H9 (cell line): ENCODE measurements at regions not wholly inside any gene's neighbourhood (a gene's known extent, or its start where the extent isn't known, plus 50 kb on each side); places are given as distances from the start of the nearest gene placed in this dataset.

Source experiments
- DNase-seq: peaks from one replicate; pipeline ENCODE4 v3.0.0-alpha.2; 2017
- H2AFZ ChIP-seq: one replicate; pipeline ENCODE4 v1.6.1; 2013; ENCODE audit warnings: mild to moderate bottlenecking, low read length, control low read depth, moderate library complexity
- H2AK5ac ChIP-seq: 2 replicates; pipeline ENCODE4 v1.6.1; 2013; ENCODE audit warnings: low read length, control low read depth, mixed read lengths; ENCODE audit not compliant: insufficient read length
- H2BK120ac ChIP-seq: one replicate; pipeline ENCODE4 v1.6.1; 2013; ENCODE audit warnings: low read depth, mild to moderate bottlenecking, low read length, control low read depth, inconsistent platforms; ENCODE audit not compliant: poor library complexity, severe bottlenecking
- H2BK12ac ChIP-seq: 2 replicates; pipeline ENCODE4 v1.6.1; 2013; ENCODE audit warnings: low read length, control low read depth, mixed read lengths, low read depth; ENCODE audit not compliant: insufficient read length
- H2BK15ac ChIP-seq: 2 replicates; pipeline ENCODE4 v1.6.1; 2013; ENCODE audit warnings: low read depth, low read length, control low read depth
- H2BK20ac ChIP-seq: one replicate; pipeline ENCODE4 v1.6.1; 2013; ENCODE audit warnings: low read depth, mild to moderate bottlenecking, low read length, control low read depth, inconsistent platforms; ENCODE audit not compliant: poor library complexity, severe bottlenecking
- H2BK5ac ChIP-seq: 2 replicates; pipeline ENCODE4 v1.6.1; 2013; ENCODE audit warnings: low read length, control low read depth, mixed read lengths; ENCODE audit not compliant: insufficient read length
- H3K14ac ChIP-seq: 2 replicates; pipeline ENCODE4 v1.6.1; 2013; ENCODE audit warnings: low read length, control low read depth; ENCODE audit not compliant: insufficient read depth
- H3K18ac ChIP-seq: 2 replicates; pipeline ENCODE4 v1.6.1; 2013; ENCODE audit warnings: low read depth, mild to moderate bottlenecking, mixed read lengths, low read length, control low read depth; ENCODE audit not compliant: insufficient read length
- H3K23ac ChIP-seq: 2 replicates; pipeline ENCODE4 v1.6.1; 2013; ENCODE audit warnings: low read length, control low read depth, mixed read lengths, low read depth; ENCODE audit not compliant: insufficient read length
- H3K23me2 ChIP-seq: 2 replicates; pipeline ENCODE4 v1.6.1; 2013; ENCODE audit warnings: low read depth, mild to moderate bottlenecking, mixed read lengths, low read length, control low read depth; ENCODE audit not compliant: insufficient read length, poor library complexity, severe bottlenecking
- H3K27ac ChIP-seq: 2 replicates; pipeline ENCODE4 v1.5.1; 2013; ENCODE audit warnings: low read length, control low read depth, mixed read lengths, low read depth; ENCODE audit not compliant: insufficient read length
- H3K27me3 ChIP-seq: 2 replicates; pipeline ENCODE4 v1.6.1; 2013; ENCODE audit warnings: low read length, control low read depth, inconsistent platforms; ENCODE audit not compliant: insufficient read depth
- H3K4ac ChIP-seq: 2 replicates; pipeline ENCODE4 v1.6.1; 2013; ENCODE audit warnings: low read depth, mild to moderate bottlenecking, control low read depth, inconsistent platforms, low read length, moderate library complexity
- H3K4me1 ChIP-seq: 2 replicates; pipeline ENCODE4 v1.6.1; 2013; ENCODE audit warnings: low read length, control low read depth, inconsistent platforms; ENCODE audit not compliant: insufficient read depth
- H3K4me2 ChIP-seq: 2 replicates; pipeline ENCODE4 v1.6.1; 2013; ENCODE audit warnings: low read length, control low read depth, mixed read lengths; ENCODE audit not compliant: insufficient read length, insufficient read depth
- H3K56ac ChIP-seq: 2 replicates; pipeline ENCODE4 v1.6.1; 2013; ENCODE audit warnings: low read depth, mild to moderate bottlenecking, mixed read lengths, low read length, control low read depth; ENCODE audit not compliant: insufficient read length
- H3K79me1 ChIP-seq: 2 replicates; pipeline ENCODE4 v1.6.1; 2013; ENCODE audit warnings: low read depth, mild to moderate bottlenecking, moderate library complexity, low read length, control low read depth, inconsistent platforms; ENCODE audit not compliant: insufficient read depth, poor library complexity, severe bottlenecking
- H3K79me2 ChIP-seq: 2 replicates; pipeline ENCODE4 v1.6.1; 2013; ENCODE audit warnings: low read length, control low read depth, inconsistent platforms; ENCODE audit not compliant: insufficient read depth
- H3K9ac ChIP-seq: 2 replicates; pipeline ENCODE4 v1.6.1; 2013; ENCODE audit warnings: low read length, control low read depth, mixed read lengths; ENCODE audit not compliant: insufficient read length; ENCODE audit errors: extremely low read depth
- H3K9me3 ChIP-seq: one replicate; pipeline ENCODE4 v1.6.1; 2013; ENCODE audit warnings: low read depth, low read length, inconsistent platforms; ENCODE audit not compliant: control insufficient read depth
- H3T11ph ChIP-seq: one replicate; pipeline ENCODE4 v1.6.1; 2013; ENCODE audit warnings: mild to moderate bottlenecking, low read length, control low read depth, inconsistent platforms
- H4K20me1 ChIP-seq: one replicate; pipeline ENCODE4 v1.6.1; 2013; ENCODE audit not compliant: control insufficient read depth, insufficient read length, insufficient read depth
- H4K5ac ChIP-seq: 2 replicates; pipeline ENCODE4 v1.6.1; 2013; ENCODE audit warnings: low read depth, mild to moderate bottlenecking, mixed read lengths, low read length, control low read depth; ENCODE audit not compliant: insufficient read length
- H4K8ac ChIP-seq: replicated peaks from 2 replicates; pipeline ENCODE4 v1.6.1; 2013; ENCODE audit warnings: low read length, control low read depth, mixed read lengths, low read depth; ENCODE audit not compliant: insufficient read length
- H4K91ac ChIP-seq: 2 replicates; pipeline ENCODE4 v1.6.1; 2013; ENCODE audit warnings: low read depth, mild to moderate bottlenecking, moderate library complexity, mixed read lengths, low read length, control low read depth; ENCODE audit not compliant: insufficient read length
- H3K27ac Mint-ChIP-seq, 3 experiments: 2 replicates in 2 of 3; 3 replicates in 1 of 3; pipeline ENCODE4 v1.8.0; 2020 to 2021; ENCODE audit warnings: mixed read lengths in 3 of 3, mild to moderate bottlenecking in 1 of 3, moderate library complexity in 1 of 3
- H3K27me3 Mint-ChIP-seq: 2 replicates; pipeline ENCODE4 v1.8.0; 2021; ENCODE audit warnings: low read depth, mild to moderate bottlenecking, moderate library complexity, mixed read lengths
- H3K36me3 Mint-ChIP-seq, 3 experiments: 2 replicates in 2 of 3; 3 replicates in 1 of 3; pipeline ENCODE4 v1.8.0; 2020 to 2021; ENCODE audit warnings: low read depth in 3 of 3, mixed read lengths in 3 of 3; ENCODE audit not compliant: insufficient read depth in 1 of 3
- H3K4me1 Mint-ChIP-seq, 2 experiments: 2 replicates each; pipeline ENCODE4 v1.8.0; 2020; ENCODE audit warnings: mixed read lengths in 2 of 2
- H3K4me3 Mint-ChIP-seq, 2 experiments: 2 replicates in 1 of 2; 3 replicates in 1 of 2; pipeline ENCODE4 v1.8.0; 2020 to 2021; ENCODE audit warnings: mild to moderate bottlenecking in 2 of 2, mixed read lengths in 2 of 2, moderate library complexity in 1 of 2
- H3K9me3 Mint-ChIP-seq, 2 experiments: 2 replicates in 1 of 2; 3 replicates in 1 of 2; pipeline ENCODE4 v1.8.0; 2020; ENCODE audit warnings: mild to moderate bottlenecking in 2 of 2, mixed read lengths in 2 of 2, moderate library complexity in 1 of 2
- WGBS: extraction: QIAGEN DNeasy Blood & Tissue Kit; methylation state at CpG from one replicate; pipeline ENCODE4 v1.1.7; 2013; ENCODE audit warnings: missing lambda C conversion rate, low lambda C conversion rate, mixed read lengths; ENCODE audit not compliant: insufficient read length; ENCODE audit errors: extremely low coverage; 5-methylcytosine and 5-hydroxymethylcytosine counted together
- TF ChIP-seq, protein P1 (sequence below): fragments of 200-600 bp; sonication (generic); conservative IDR thresholded peaks from 3 replicates; pipeline ENCODE4 v1.8.0; 2021; ENCODE audit warnings: antibody characterized with exemption, mild to moderate bottlenecking

GRCh38 chr6:51250317-51250716, 431.6 kb downstream of the TFAP2B start:
- Mint-ChIP-seq H3K4me3 (no peak overlapping the region), H3K4me1 (no peaks in the 10 kb centered on the region)
- no CpG with 5 or more reads among the region's 4 CpGs for WGBS

More at GRCh38 chr6:51250317-51250716, 431.6 kb downstream of the TFAP2B start:
- Histone ChIP-seq H3K18ac (no peak overlapping the region), H3K4me1 (no peaks in the 10 kb centered on the region), H3K9ac (no peak overlapping the region), H3K9me3 (no peaks in the 10 kb centered on the region), H4K20me1 (no peaks in the 10 kb centered on the region), H3K27me3 (no peaks in the 10 kb centered on the region), H3K4ac (no peak overlapping the region), H3K56ac (no peak overlapping the region), H2BK12ac (no peak overlapping the region), H2BK120ac (no peak overlapping the region), H3K27ac (no peak overlapping the region), H4K8ac (no peak overlapping the region), H3T11ph (no peak overlapping the region), H3K79me2 (no peaks in the 10 kb centered on the region), H2BK5ac (no peak overlapping the region), H3K14ac (no peak overlapping the region), H2BK20ac (no peak overlapping the region), H3K79me1 (no peaks in the 10 kb centered on the region), H3K4me2 (no peak overlapping the region), H3K23ac (no peak overlapping the region), H2BK15ac (no peak overlapping the region), H4K91ac (no peak overlapping the region), H3K23me2 (no peaks in the 10 kb centered on the region), H2AFZ (no peak overlapping the region), H4K5ac (no peak overlapping the region), H2AK5ac (no peak overlapping the region)
- H3K36me3 Mint-ChIP-seq = no peaks in the 10 kb centered on the region
- no peaks in the 10 kb centered on the region for H3K9me3 Mint-ChIP-seq
- no peak overlapping the region for H3K27ac Mint-ChIP-seq
- TF ChIP-seq, protein P1, sequence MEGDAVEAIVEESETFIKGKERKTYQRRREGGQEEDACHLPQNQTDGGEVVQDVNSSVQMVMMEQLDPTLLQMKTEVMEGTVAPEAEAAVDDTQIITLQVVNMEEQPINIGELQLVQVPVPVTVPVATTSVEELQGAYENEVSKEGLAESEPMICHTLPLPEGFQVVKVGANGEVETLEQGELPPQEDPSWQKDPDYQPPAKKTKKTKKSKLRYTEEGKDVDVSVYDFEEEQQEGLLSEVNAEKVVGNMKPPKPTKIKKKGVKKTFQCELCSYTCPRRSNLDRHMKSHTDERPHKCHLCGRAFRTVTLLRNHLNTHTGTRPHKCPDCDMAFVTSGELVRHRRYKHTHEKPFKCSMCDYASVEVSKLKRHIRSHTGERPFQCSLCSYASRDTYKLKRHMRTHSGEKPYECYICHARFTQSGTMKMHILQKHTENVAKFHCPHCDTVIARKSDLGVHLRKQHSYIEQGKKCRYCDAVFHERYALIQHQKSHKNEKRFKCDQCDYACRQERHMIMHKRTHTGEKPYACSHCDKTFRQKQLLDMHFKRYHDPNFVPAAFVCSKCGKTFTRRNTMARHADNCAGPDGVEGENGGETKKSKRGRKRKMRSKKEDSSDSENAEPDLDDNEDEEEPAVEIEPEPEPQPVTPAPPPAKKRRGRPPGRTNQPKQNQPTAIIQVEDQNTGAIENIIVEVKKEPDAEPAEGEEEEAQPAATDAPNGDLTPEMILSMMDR = no peak
- H3K27me3 Mint-ChIP-seq = no peaks in the 10 kb centered on the region; the same call in 1 of the 2 replicates
- DNase-seq = no peak
